ENCODE measurements at regions not wholly inside any gene's neighbourhood (a gene's known extent, or its start where the extent isn't known, plus 50 kb on each side); places are given as distances from the start of the nearest gene placed in this dataset.

- no peak for DNase-seq (ENCODE audit: low read depth, low spot score)
Measured at GRCh38 chr16:85420501-85421337, 192.4 kb upstream of the GSE1 start.

DNA sequence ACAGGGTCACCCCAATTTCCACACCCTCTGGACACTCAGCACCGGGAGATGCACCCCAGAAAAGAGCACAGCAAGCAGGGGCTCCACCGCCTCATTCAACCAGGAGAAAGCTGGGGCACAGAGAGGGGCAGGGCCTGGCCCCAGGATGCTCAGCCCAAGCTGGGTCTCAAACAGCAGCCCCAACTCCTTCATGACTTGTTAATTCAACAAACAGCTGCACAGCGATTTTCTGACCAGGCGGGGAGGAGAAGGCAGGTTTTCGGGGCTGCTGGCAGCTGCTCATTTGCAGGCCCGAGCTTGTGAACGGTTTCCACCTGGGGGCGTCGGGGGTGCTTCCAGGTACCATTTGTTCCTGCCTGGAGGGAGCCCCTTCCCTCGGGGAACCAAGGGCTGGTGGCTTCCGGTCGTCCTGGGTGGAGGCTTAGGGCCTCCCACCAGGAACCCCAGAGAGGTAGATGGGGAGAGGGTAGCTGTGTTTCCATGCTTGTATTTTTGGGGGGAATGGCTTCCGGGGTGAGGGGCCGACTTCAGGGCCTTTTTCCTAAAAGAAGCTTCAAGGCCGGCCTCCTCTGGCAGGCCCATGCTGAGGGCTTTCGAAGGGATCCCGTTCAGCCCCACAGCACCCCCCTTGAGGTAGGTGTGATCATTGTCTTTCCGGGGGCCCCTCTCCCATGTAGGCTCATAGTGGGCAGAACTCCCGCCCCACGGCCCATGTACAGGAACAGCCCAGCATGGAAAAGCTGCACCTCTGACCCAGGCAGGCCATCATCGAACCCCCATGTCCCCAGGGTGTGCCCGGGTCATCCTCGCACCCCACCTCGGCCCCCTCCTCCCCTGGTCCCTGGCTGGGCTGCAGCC lies 191.6 kb upstream of the GSE1 start:
- DNase-seq (ENCODE audit: low read depth, low spot score), result no peak

DNA sequence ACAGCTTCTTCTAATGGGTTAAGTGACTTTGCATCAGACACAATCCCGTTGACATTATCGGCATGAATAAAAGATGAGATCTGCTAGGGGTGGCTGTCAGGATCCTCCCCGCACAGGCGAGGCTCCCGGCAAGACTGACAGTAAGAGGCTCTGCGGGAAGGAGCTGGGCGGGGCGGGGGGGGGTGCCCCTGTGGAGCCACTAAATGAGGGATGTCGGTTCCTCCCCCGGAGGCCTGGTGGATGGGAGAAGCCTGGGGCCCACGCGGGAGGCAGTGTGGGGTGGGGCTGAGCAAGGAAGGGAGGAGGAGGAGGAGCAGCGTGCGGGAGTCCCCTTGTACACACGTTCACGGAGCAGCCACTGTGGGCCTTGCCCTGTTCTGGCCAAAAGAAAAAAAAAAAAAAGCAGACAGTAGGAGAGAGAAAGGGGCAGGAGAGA lies 190.9 kb upstream of the GSE1 start:
- no peak for DNase-seq (ENCODE audit: low read depth, low spot score)

GRCh38 chr16:85422632-85423550 lies 190.2 kb upstream of the GSE1 start:
- no peak for DNase-seq (ENCODE audit: low read depth, low spot score)

DNA sequence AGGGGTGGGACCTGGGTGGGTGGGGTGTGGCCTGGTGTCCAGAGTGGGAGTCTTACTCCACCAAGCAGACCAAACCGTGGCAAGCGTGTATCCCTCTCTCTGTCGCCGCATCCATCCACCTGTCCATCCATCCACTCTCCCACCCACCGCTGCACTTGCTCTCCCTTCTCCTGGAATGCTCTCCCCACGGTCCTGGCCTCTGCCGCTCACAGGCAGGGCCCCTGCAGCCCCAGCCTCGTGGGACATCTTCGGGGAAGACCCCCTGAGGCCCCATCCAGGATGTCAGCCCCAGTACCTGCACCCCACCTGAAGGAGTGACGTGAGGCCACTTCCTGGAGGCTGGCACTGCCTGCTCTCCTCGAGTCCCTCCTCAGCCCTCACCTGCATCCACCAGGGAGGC lies 189.5 kb upstream of the GSE1 start:
- DNase-seq (ENCODE audit: low read depth, low spot score), result no peak

DNA sequence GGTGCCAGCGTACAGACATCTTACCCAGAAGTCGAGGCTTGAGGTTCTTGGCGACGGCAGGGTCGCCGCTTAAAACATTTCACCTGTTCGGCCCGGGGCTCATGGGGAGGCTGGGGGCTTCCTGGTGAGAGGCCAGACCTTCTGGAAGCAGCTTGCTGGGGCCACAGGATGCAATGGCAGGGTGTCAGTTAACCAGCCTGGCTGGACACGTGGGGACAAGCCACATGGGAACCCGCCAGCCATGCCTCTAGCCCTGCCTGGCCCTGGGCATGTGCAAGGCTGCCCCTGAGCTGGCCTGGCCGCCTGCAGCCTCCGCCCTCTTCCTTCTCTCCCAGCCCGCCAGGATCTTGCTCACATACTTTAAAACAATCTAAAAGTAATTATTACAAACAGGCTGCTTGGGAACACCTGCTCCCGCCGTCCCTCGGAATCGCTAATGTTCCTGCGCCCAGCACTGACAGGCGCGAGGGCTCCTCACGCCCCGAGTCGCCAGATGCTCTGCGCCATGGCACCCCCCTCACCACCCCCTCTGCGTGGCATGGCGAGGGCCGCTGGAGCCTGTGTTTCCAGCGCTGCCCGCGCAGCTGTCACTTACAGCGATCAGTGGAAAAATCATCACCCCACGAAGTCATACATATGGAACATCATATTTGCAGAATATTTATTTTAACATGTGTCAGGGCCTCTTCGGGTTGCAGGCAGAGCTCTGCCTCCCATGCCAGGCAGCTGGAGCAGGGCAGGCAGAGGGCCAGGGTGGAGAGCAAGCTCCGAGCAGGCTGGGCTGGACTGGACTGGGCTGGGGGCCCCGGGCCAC lies 188.7 kb upstream of the GSE1 start:
- DNase-seq (ENCODE audit: low read depth, low spot score), result no peak

DNA sequence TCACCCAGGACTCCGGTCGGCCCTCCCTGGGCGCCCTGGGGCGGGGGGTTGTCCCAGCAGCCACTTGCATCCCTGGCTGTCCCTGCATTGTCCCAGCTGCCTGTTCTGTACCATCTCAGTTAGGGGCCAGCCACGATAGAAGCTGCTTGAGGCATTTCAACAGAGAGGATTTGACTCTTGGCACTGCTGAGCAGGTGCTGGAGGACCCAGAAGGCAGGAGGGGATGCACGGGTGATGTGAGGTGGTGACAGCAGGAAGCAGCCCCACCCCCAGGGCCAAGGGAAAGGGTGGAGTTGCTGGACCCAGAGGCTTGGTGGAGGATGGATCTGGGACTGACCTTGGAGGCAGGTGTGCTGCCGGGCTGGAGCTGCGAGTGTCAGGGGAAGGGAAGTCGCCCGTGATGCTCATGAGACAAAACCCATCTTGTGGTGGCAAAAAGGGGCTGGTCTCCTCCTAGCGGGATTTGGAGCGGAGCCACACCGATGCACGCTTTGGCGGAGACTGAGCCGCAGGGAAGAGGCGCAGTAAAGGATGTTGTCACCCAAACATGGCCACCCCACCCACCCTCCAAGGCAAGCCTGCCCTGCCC lies 188.0 kb upstream of the GSE1 start:
- DNase-seq (ENCODE audit: low read depth, low spot score), result no peak

DNA sequence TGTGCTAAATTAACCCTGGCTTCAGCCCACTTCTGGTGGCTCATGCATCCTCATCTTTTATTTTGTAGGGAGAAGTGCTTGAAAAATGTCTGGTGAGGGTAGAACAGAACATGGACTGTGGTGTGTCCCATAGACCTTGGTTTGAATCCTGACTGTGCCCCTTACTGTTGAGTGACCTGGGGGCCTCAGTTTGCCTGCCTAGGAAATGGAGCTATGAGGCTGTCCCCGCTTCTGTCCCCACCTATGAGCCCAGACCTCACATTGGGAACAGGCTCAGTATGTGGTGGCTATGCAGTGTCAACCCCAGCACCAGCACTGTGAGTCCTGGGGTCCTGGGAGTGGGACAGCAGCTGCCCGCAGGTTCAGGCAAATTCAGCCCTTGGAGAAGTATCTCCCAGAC lies 186.3 kb upstream of the GSE1 start:
- DNase-seq (ENCODE audit: low read depth, low spot score), result no peak

DNA sequence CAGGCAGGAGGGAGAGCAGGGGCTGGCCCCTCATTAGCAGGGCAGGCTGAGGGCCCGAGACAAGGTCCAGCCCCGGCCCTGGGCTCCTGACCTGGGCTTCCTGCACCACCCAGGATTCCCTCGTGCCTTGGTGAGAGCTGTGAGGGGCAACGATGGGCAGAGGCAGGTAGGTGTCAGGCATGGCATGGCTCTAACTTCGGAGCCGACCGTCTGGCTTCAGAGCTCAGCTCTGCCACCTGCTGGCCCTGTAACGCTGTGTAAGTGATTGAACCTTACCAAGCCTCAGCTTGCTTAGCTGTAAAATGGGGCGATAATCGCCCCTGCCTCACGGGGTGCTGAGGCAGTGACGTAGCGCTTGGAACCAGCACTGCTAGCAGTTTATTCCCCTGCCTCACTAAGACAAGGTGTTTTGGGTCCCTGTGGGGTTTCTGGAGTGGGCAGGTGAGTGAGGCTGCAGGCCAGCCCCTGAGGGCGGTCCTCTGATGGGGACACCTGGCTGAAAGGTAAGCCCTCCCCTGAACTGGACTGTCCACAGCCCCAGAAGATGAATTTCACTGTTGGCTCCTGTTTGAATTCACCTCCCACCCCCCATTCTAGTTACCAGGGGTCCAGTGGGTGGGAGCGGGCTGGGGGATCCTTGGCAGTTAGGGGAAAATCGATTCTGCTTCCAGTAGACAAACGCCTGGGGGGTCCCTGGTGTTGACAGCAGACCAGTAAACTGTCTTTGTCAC lies 184.8 kb upstream of the GSE1 start:
- DNase-seq (ENCODE audit: low read depth, low spot score), result no peak

GRCh38 chr16:85428899-85429775 lies 184.0 kb upstream of the GSE1 start:
- DNase-seq (ENCODE audit: low read depth, low spot score), result no peak

DNA sequence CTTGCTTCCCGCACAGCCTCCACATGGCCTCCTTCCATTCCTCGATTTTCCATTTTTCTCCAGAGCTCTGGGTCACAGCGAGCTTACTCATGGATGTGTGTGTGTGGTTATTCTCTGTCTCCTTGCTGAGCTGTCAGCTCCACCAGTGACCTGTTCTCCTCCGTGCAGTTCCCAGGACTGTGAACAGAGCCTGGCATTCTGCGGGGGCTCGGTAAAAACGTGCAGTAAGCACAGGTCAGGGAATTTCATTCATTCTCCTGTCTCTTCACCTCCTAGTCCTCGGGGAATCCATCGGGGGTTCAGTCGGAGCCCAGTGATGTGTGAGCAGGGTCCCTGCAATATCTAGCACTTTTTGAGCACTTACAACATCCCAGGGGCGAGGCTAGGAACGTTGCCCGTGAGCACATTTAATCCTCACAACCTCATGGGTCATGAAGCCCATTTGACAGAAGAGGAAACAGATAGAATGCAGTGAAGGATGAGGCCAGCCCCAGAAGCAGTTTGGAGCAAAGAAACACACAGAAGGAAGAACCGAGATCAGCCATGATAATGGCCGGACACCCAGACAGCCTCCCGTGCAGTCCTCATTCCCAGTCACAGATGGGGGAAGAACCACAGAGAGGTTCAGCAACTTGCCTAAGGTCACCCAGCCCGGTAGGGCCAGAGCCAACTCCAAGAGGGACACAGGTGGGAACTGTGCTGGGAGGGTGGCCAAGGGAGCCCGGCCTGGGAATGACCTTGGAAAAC lies 183.2 kb upstream of the GSE1 start:
- no peak for DNase-seq (ENCODE audit: low read depth, low spot score)

DNA sequence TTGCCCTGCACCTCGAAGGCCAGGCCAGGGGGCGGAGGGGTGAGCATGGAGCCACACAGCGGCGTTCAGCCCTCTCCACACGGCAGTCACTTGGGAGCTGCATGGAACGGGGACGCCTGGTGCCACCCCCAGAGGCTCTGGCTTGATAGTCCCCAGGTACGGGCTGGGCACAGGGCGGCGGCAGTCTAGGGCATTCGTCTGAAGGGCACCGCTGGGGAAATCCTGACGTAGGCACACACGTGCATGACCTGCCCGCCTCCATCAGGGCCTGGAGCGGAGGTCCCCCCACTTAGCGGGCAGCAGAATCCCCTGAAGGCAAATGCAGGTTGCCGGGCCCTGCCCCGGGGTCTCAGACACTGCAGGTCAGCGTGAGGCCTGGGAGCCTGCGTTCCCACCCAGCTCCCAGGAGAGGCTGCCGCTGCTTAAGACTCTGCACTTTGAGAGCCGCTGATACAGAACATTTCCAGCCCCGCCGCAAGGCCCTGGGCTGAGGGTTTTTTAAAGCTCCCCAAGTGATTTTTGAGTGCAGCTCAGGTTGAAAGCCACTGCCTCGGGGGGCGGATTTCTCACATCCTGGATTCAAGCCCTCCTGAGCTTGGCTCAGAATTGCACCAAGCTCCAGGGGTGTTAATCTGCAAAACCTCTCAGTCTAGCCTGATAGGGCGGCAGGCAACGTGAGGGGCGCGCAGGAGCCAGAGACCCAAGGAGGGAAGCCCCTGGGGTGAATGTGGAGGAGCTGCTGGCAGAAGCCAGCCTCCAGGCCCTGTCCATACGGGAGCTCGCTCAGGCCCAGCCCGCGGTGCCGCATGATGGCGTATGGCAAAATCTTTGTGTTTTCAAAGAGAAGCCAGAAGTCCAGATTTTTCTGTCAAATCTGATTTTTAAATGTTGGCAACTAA lies 182.3 kb upstream of the GSE1 start:
- no peak for DNase-seq (ENCODE audit: low read depth, low spot score)

DNA sequence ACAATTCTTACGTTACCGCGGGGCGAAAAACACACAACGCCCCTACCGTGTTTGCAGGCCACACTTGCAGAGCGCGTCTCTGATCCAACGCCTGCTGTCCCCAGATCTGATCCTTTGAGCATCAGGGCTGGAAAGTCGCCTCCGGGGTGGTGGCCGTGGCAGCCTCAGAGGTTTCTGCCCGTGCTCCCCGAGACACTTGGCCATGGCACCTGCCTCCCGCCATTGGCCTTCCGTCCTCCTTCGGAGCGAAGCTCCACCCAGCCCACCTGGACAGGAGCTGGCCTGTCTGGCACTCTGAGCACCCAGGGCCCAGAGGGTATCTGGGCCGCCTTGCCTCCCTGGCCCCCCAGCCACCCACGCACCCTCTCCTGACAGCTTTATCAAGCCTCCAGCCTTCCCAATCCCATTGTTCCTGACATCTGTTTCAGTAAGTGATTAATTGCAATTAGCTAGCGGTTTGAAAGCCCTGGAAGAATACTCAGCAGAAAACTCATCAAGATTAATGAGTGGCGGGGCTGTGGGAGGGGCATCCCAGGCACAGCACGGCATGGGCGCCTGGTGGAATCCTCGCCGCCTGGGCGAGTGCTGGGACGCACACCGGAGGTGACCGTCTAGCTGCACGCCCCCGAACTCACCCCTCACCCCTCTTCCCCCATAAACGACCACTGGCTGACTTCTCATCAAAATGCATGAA lies 181.5 kb upstream of the GSE1 start:
- no peak for DNase-seq (ENCODE audit: low read depth, low spot score)

- DNase-seq (ENCODE audit: low read depth, low spot score), result no peak
Measured at GRCh38 chr16:85432606-85433005, 180.5 kb upstream of the GSE1 start.

DNA sequence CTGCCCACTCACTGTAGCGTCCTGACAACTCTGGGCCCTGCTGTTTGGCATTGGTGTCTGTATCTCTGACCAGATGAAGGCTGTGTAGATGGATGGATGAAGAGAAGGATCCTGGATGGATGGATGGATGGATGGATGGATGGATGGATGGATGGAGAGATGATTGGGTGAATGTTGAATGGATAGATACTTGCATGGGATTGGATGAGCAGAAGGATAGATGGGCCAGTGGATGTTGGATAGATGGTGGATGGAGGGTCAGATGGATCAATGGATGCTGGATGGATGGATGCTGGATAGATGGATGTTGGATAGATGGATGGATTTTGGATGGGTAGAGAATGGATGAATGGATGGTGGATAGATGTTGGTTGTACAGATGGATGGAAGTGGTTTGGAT lies 179.6 kb upstream of the GSE1 start:
- DNase-seq (ENCODE audit: low read depth, low spot score), result no peak

GRCh38 chr16:85435286-85435685 lies 177.8 kb upstream of the GSE1 start:
- DNase-seq (ENCODE audit: low read depth, low spot score), result no peak
